ENCODE measurements at regions not wholly inside any gene's neighbourhood (a gene's known extent, or its start where the extent isn't known, plus 50 kb on each side); places are given as distances from the start of the nearest gene placed in this dataset.

GRCh38 chr5:109951758-109952157, 262.0 kb downstream of the MAN2A1 start:
- TF ChIP-seq POLR2A (IDR thresholded peaks at IDR 0.05) (no peak), CTCF (IDR thresholded peaks at IDR 0.05) (no peak)

Data from adrenal gland (tissue), 5 donors.